ENCODE measurements at regions not wholly inside any gene's neighbourhood (a gene's known extent, or its start where the extent isn't known, plus 50 kb on each side); places are given as distances from the start of the nearest gene placed in this dataset.

GRCh38 chr6:164243949-164244348 lies 829.4 kb downstream of the QKI start:
- no peak overlapping the region for H2BK5ac ChIP-seq (ENCODE audit: low read depth, low read length, poor library complexity, severe bottlenecking)
- no peak overlapping the region for H3K4me2 ChIP-seq (ENCODE audit: low read length, poor library complexity, severe bottlenecking)
- H3K9ac ChIP-seq (ENCODE audit: low read length): no peak overlapping the region
- 95% methylated on average over 7 of the region's 9 CpGs for WGBS
- no peak for DNase-seq
- H3K4me3 ChIP-seq (ENCODE audit: insufficient read depth in 1 of 2, low read depth in 1 of 2, low read length in 2 of 2): no peak overlapping the region
- no peak overlapping the region for H2AK5ac ChIP-seq (ENCODE audit: low read length, severe bottlenecking)
- no peak overlapping the region for H3K14ac ChIP-seq (ENCODE audit: low read length in 2 of 2)
- H2BK120ac ChIP-seq (ENCODE audit: low read depth, low read length): no peak overlapping the region
- no peak overlapping the region for H4K8ac ChIP-seq (ENCODE audit: low read length)
- H3K27ac ChIP-seq (ENCODE audit: low read length, poor library complexity, severe bottlenecking): no peak overlapping the region
- H3K4ac ChIP-seq (ENCODE audit: low read depth in 1 of 2, low read length in 2 of 2): no peak overlapping the region
- H3K36me3 ChIP-seq (ENCODE audit: control insufficient read depth in 1 of 2, insufficient read depth in 2 of 2, low read depth in 1 of 2, low read length in 2 of 2): no peaks in the 10 kb centered on the region
- no peak overlapping the region for H2AFZ ChIP-seq (ENCODE audit: low read depth, low read length)
- H3K27me3 ChIP-seq (ENCODE audit: control insufficient read depth in 1 of 2, insufficient read depth in 1 of 2, low read length in 2 of 2): no peaks in the 10 kb centered on the region
- H4K91ac ChIP-seq (ENCODE audit: low read length): no peak overlapping the region
- no peak overlapping the region for H3K18ac ChIP-seq (ENCODE audit: low read depth in 1 of 2, low read length in 2 of 2)
- no peak overlapping the region for H2BK15ac ChIP-seq (ENCODE audit: low read depth, poor library complexity, severe bottlenecking)
- no peaks in the 10 kb centered on the region for H3K79me1 ChIP-seq (replicated peaks; ENCODE audit: low read length, poor library complexity, severe bottlenecking)
- H3K9me3 ChIP-seq (ENCODE audit: control insufficient read depth, low read length): no peaks in the 10 kb centered on the region
- no peak overlapping the region for H2BK12ac ChIP-seq (ENCODE audit: low read length in 2 of 2)
- no peaks in the 10 kb centered on the region for H3K4me1 ChIP-seq (ENCODE audit: control insufficient read depth, insufficient read depth, low read depth, low read length)
- no peak overlapping the region for H3K23ac ChIP-seq (ENCODE audit: low read length in 2 of 2)

- no peak overlapping the region for H3K9ac ChIP-seq (ENCODE audit: low read length)
- H2BK12ac ChIP-seq (ENCODE audit: low read length in 2 of 2): no peak overlapping the region
- H3K14ac ChIP-seq (ENCODE audit: low read length in 2 of 2): no peak overlapping the region
- H2BK5ac ChIP-seq (ENCODE audit: low read depth, low read length, poor library complexity, severe bottlenecking): no peak overlapping the region
- H2AFZ ChIP-seq (ENCODE audit: low read depth, low read length): no peak overlapping the region
- H3K27ac ChIP-seq (ENCODE audit: low read length, poor library complexity, severe bottlenecking): no peak overlapping the region
- no peak overlapping the region for H3K18ac ChIP-seq (ENCODE audit: low read depth in 1 of 2, low read length in 2 of 2)
- no peak overlapping the region for H4K91ac ChIP-seq (ENCODE audit: low read length)
- no peaks in the 10 kb centered on the region for H3K79me1 ChIP-seq (replicated peaks; ENCODE audit: low read length, poor library complexity, severe bottlenecking)
- no peak for DNase-seq
- no peaks in the 10 kb centered on the region for H3K9me3 ChIP-seq (ENCODE audit: control insufficient read depth, low read length)
- WGBS: 69% methylated on average over 6 of the region's 6 CpGs
- no peak overlapping the region for H3K4me2 ChIP-seq (ENCODE audit: low read length, poor library complexity, severe bottlenecking)
- H3K4ac ChIP-seq (ENCODE audit: low read depth in 1 of 2, low read length in 2 of 2): no peak overlapping the region
- no peak overlapping the region for H3K4me3 ChIP-seq (ENCODE audit: insufficient read depth in 1 of 2, low read depth in 1 of 2, low read length in 2 of 2)
- no peaks in the 10 kb centered on the region for H3K4me1 ChIP-seq (ENCODE audit: control insufficient read depth, insufficient read depth, low read depth, low read length)
- no peak overlapping the region for H2BK120ac ChIP-seq (ENCODE audit: low read depth, low read length)
- no peak overlapping the region for H3K23ac ChIP-seq (ENCODE audit: low read length in 2 of 2)
- no peaks in the 10 kb centered on the region for H3K27me3 ChIP-seq (ENCODE audit: control insufficient read depth in 1 of 2, insufficient read depth in 1 of 2, low read length in 2 of 2)
- H3K36me3 ChIP-seq (ENCODE audit: control insufficient read depth in 1 of 2, insufficient read depth in 2 of 2, low read depth in 1 of 2, low read length in 2 of 2): no peaks in the 10 kb centered on the region
- H4K8ac ChIP-seq (ENCODE audit: low read length): no peak overlapping the region
- no peak overlapping the region for H2AK5ac ChIP-seq (ENCODE audit: low read length, severe bottlenecking)
- H2BK15ac ChIP-seq (ENCODE audit: low read depth, poor library complexity, severe bottlenecking): no peak overlapping the region
Observed at GRCh38 chr6:164243012-164243610, 828.6 kb downstream of the QKI start.

GRCh38 chr6:164230804-164231203 lies 816.3 kb downstream of the QKI start:
- Histone ChIP-seq H3K4ac (ENCODE audit: low read depth in 1 of 2, low read length in 2 of 2) (no peak overlapping the region), H3K27ac (ENCODE audit: low read length, poor library complexity, severe bottlenecking) (no peak overlapping the region), H3K14ac (ENCODE audit: low read length in 2 of 2) (no peak overlapping the region), H3K23ac (ENCODE audit: low read length in 2 of 2) (no peak overlapping the region), H3K9me3 (ENCODE audit: control insufficient read depth, low read length) (peaks cover 10% of the 10 kb centered on the region), H3K4me3 (ENCODE audit: insufficient read depth in 1 of 2, low read depth in 1 of 2, low read length in 2 of 2) (no peak overlapping the region), H2AFZ (ENCODE audit: low read depth, low read length) (no peak overlapping the region), H4K8ac (ENCODE audit: low read length) (no peak overlapping the region), H2BK5ac (ENCODE audit: low read depth, low read length, poor library complexity, severe bottlenecking) (no peak overlapping the region), H2BK12ac (ENCODE audit: low read length in 2 of 2) (no peak overlapping the region), H3K4me2 (ENCODE audit: low read length, poor library complexity, severe bottlenecking) (no peak overlapping the region), H4K91ac (ENCODE audit: low read length) (no peak overlapping the region), H3K18ac (ENCODE audit: low read depth in 1 of 2, low read length in 2 of 2) (no peak overlapping the region), H3K79me1 (replicated peaks; ENCODE audit: low read length, poor library complexity, severe bottlenecking) (no peaks in the 10 kb centered on the region), H2AK5ac (ENCODE audit: low read length, severe bottlenecking) (no peak overlapping the region), H3K27me3 (ENCODE audit: control insufficient read depth in 1 of 2, insufficient read depth in 1 of 2, low read length in 2 of 2) (no peaks in the 10 kb centered on the region), H3K36me3 (ENCODE audit: control insufficient read depth in 1 of 2, insufficient read depth in 2 of 2, low read depth in 1 of 2, low read length in 2 of 2) (no peaks in the 10 kb centered on the region), H2BK120ac (ENCODE audit: low read depth, low read length) (no peak overlapping the region), H3K4me1 (ENCODE audit: control insufficient read depth, insufficient read depth, low read depth, low read length) (no peaks in the 10 kb centered on the region), H2BK15ac (ENCODE audit: low read depth, poor library complexity, severe bottlenecking) (no peak overlapping the region), H3K9ac (ENCODE audit: low read length) (no peak overlapping the region)
- DNase-seq: no peak
- 91% methylated on average over 7 of the region's 9 CpGs for WGBS

- no peaks in the 10 kb centered on the region for H3K36me3 ChIP-seq (ENCODE audit: control insufficient read depth in 1 of 2, insufficient read depth in 2 of 2, low read depth in 1 of 2, low read length in 2 of 2)
- no peaks in the 10 kb centered on the region for H3K79me1 ChIP-seq (replicated peaks; ENCODE audit: low read length, poor library complexity, severe bottlenecking)
- no peak for DNase-seq
- H4K91ac ChIP-seq (ENCODE audit: low read length): no peak overlapping the region
- H3K23ac ChIP-seq (ENCODE audit: low read length in 2 of 2): no peak overlapping the region
- H3K9me3 ChIP-seq (ENCODE audit: control insufficient read depth, low read length): peaks cover 10% of the 10 kb centered on the region
- H2BK15ac ChIP-seq (ENCODE audit: low read depth, poor library complexity, severe bottlenecking): no peak overlapping the region
- H2AFZ ChIP-seq (ENCODE audit: low read depth, low read length): no peak overlapping the region
- no peaks in the 10 kb centered on the region for H3K27me3 ChIP-seq (ENCODE audit: control insufficient read depth in 1 of 2, insufficient read depth in 1 of 2, low read length in 2 of 2)
- H3K27ac ChIP-seq (ENCODE audit: low read length, poor library complexity, severe bottlenecking): no peak overlapping the region
- H3K9ac ChIP-seq (ENCODE audit: low read length): no peak overlapping the region
- H3K4me3 ChIP-seq (ENCODE audit: insufficient read depth in 1 of 2, low read depth in 1 of 2, low read length in 2 of 2): no peak overlapping the region
- no peaks in the 10 kb centered on the region for H3K4me1 ChIP-seq (ENCODE audit: control insufficient read depth, insufficient read depth, low read depth, low read length)
- no peak overlapping the region for H2AK5ac ChIP-seq (ENCODE audit: low read length, severe bottlenecking)
- H3K14ac ChIP-seq (ENCODE audit: low read length in 2 of 2): no peak overlapping the region
- 88% methylated on average over 4 of the region's 6 CpGs for WGBS
- no peak overlapping the region for H4K8ac ChIP-seq (ENCODE audit: low read length)
- no peak overlapping the region for H2BK5ac ChIP-seq (ENCODE audit: low read depth, low read length, poor library complexity, severe bottlenecking)
- no peak overlapping the region for H3K4me2 ChIP-seq (ENCODE audit: low read length, poor library complexity, severe bottlenecking)
- no peak overlapping the region for H2BK12ac ChIP-seq (ENCODE audit: low read length in 2 of 2)
- no peak overlapping the region for H3K18ac ChIP-seq (ENCODE audit: low read depth in 1 of 2, low read length in 2 of 2)
- H2BK120ac ChIP-seq (ENCODE audit: low read depth, low read length): no peak overlapping the region
- no peak overlapping the region for H3K4ac ChIP-seq (ENCODE audit: low read depth in 1 of 2, low read length in 2 of 2)
Observed at GRCh38 chr6:164230259-164230658, 815.7 kb downstream of the QKI start.
